Lower leg skin (tissue), 4 donors: ENCODE measurements at regions not wholly inside any gene's neighbourhood (a gene's known extent, or its start where the extent isn't known, plus 50 kb on each side); places are given as distances from the start of the nearest gene placed in this dataset.

Experiments
- DNase-seq, 2 donors: peaks; one replicate each; pipeline ENCODE4 v3.0.0-alpha.2; 2019; ENCODE audit warnings: low spot score in 2 of 2
- H3K4me3 ChIP-seq: fragments of 200-600 bp; sonication (generic); 2 replicates; pipeline ENCODE4 v1.5.1; 2017; ENCODE audit warnings: mild to moderate bottlenecking, low read depth; ENCODE audit not compliant: poor library complexity, severe bottlenecking
- CTCF ChIP-seq, 3 donors: fragments of 450-650 bp; IDR thresholded peaks; one replicate each; pipeline ENCODE4 v1.5.1; 2016; ENCODE audit warnings: antibody characterized with exemption in 3 of 3, mild to moderate bottlenecking in 3 of 3, moderate library complexity in 2 of 3
- POLR2A ChIP-seq, 2 donors: fragments of 450-650 bp; IDR thresholded peaks; one replicate each; pipeline ENCODE4 v1.6.1; 2016 to 2017; ENCODE audit warnings: antibody characterized with exemption in 2 of 2, mild to moderate bottlenecking in 1 of 2, moderate library complexity in 1 of 2
- WGBS, 2 donors: methylation state at CpG; one replicate each; pipeline ENCODE4 v1.1.5; 2018; 5-methylcytosine and 5-hydroxymethylcytosine counted together
- intact Hi-C: fragments of 100-400 bp; cut with DNase I; formaldehyde crosslinking; loops from one replicate; pipeline ENCODE4 v1.15.0; 2023; ENCODE audit warnings: low total_unique reads

DNA sequence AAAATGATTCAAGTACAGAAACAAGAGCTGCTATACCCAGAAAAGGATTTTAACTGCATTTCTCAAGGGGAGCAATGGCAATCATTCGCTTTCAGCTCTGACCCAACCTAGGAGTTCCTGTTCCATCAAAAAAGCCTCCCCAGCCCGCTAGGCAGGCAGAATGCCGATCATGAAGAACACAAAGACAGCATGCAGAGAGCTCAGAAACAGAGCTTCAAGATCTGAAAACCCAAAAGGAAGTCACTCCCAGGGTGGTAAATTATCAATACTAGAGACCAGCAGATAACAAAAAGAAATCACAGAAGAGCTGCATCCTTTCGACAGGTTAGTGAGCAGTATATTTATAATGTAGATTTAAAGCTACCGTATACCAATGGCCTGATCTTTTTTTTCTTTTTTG lies 84.8 kb upstream of the CRIM1 start:
- intact Hi-C loops: no loop called here
- no peak for DNase-seq
- WGBS, 2 donors: 66 to 69% methylated on average over 5 of the region's 5 CpGs
- H3K4me3 ChIP-seq: no peak overlapping the region
- TF ChIP-seq CTCF (IDR thresholded peaks at IDR 0.05) (no peak), POLR2A (IDR thresholded peaks at IDR 0.05) (no peak)

GRCh38 chr2:36267194-36267593 lies 88.4 kb upstream of the CRIM1 start:
- H3K4me3 ChIP-seq: no peak overlapping the region
- no peak for TF ChIP-seq CTCF (IDR thresholded peaks at IDR 0.05)
- no peak for TF ChIP-seq POLR2A (IDR thresholded peaks at IDR 0.05)
- intact Hi-C loops: no loop called here
- WGBS, 2 donors: 97 to 100% methylated on average over 1 of the region's 1 CpG
- DNase-seq: no peak

GRCh38 chr2:36266536-36267121 lies 88.9 kb upstream of the CRIM1 start:
- no peak for TF ChIP-seq POLR2A (IDR thresholded peaks at IDR 0.05)
- DNase-seq: no peak
- intact Hi-C loops: no loop called here
- no peak overlapping the region for H3K4me3 ChIP-seq
- WGBS, 2 donors: 84% methylated on average over 2 of the region's 2 CpGs

DNA sequence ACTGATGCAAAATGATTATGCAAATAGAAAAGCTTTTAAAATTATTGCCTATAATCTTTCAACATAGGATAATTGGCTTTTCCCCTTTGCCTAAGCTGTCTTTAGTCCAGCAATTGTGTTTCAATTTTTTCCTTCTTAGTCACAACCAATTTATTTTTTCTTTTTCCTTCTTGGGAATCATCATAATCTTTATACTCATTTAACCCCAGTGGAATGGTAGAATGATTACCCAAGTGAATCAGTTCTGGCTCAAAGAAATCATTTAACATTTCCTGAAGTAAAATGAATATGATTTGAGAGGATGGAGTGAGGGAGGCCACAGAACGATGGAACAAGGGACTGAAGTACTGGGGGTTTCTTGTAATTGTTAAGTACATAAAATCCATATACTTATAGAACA lies 93.0 kb upstream of the CRIM1 start:
- TF ChIP-seq CTCF (IDR thresholded peaks at IDR 0.05) (no peak), POLR2A (IDR thresholded peaks at IDR 0.05) (no peak)
- intact Hi-C loops: no loop called here

GRCh38 chr2:36255863-36256262 lies 99.7 kb upstream of the CRIM1 start:
- 41 to 45% methylated on average over 3 of the region's 3 CpGs for WGBS, 2 donors
- H3K4me3 ChIP-seq: no peak overlapping the region
- intact Hi-C loops: no loop called here
- DNase-seq: no peak
- no peak for TF ChIP-seq POLR2A (IDR thresholded peaks at IDR 0.05)
- no peak for TF ChIP-seq CTCF (IDR thresholded peaks at IDR 0.05)

More for the DNA sequence above, 93.0 kb upstream of the CRIM1 start:
- no peak overlapping the region for H3K4me3 ChIP-seq
- DNase-seq: no peak
- 78 to 81% methylated on average over 1 of the region's 1 CpG for WGBS, 2 donors

GRCh38 chr2:36253086-36253485 lies 102.5 kb upstream of the CRIM1 start:
- no peak for TF ChIP-seq POLR2A (IDR thresholded peaks at IDR 0.05)
- WGBS, 2 donors: 86 to 87% methylated on average over 5 of the region's 5 CpGs
- no peak overlapping the region for H3K4me3 ChIP-seq
- intact Hi-C loops: no loop called here
- DNase-seq: no peak

GRCh38 chr2:36246320-36246990 lies 109.1 kb upstream of the CRIM1 start:
- DNase-seq: no peak
- intact Hi-C loops: no loop called here
- TF ChIP-seq CTCF (IDR thresholded peaks at IDR 0.05): no peak
- no peak for TF ChIP-seq POLR2A (IDR thresholded peaks at IDR 0.05)
- WGBS, 2 donors: 40 to 43% methylated on average over 2 of the region's 2 CpGs
- H3K4me3 ChIP-seq: no peak overlapping the region
